ENCODE measurements at regions not wholly inside any gene's neighbourhood (a gene's known extent, or its start where the extent isn't known, plus 50 kb on each side); places are given as distances from the start of the nearest gene placed in this dataset.

- intact Hi-C loops (cut with micrococcal nuclease; ENCODE audit: unreplicated experiment): no loop called here
- no peak overlapping the region for H3K27ac Mint-ChIP-seq (ENCODE audit: unreplicated experiment)
Observed at GRCh38 chr7:423312-424260, 96.1 kb downstream of the PDGFA start.

DNA sequence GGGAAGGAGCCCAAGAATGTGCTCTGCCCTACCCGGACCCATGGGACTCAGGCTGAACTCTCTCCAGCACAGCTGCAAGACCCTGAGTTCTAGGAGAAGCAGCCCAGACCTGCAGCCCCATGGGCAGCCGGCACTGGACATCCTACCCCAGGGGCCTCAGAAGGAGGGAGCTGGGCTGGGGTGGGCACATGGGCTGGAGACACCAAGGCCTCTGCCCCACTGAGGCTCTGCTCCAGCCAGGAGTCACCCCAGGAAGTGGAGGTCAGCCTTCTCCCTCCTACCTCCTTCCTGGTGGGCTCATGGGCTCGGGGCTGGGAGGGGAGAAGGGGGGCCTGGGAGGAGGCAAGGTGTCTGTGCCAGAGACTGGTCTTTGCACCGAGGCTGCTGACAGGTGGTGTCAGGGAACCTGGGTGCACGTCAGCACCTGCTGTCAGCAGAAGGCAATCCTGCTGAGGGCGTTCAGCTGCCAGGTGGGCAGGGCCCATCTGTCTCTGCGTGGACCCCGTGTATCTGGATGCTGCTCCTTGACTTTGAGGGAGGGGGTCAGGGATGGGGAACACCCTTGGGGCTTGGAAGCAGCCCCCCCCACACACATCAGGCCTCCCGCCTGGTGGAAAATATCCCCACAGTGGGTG, 95.2 kb downstream of the PDGFA start:
- H3K36me3 Mint-ChIP-seq (ENCODE audit: insufficient read depth, unreplicated experiment): no peaks in the 10 kb centered on the region
- DNase-seq: no peak
- BruUV-seq (replicated peaks): no TSS peak
- H3K27ac Mint-ChIP-seq (ENCODE audit: unreplicated experiment): no peak overlapping the region
- intact Hi-C loops (cut with micrococcal nuclease; ENCODE audit: unreplicated experiment): no loop called here
- no peak overlapping the region for H3K4me3 Mint-ChIP-seq (ENCODE audit: low read depth, unreplicated experiment)
- CTCF ChIA-PET: no interaction called here
- TF ChIP-seq, protein P1, sequence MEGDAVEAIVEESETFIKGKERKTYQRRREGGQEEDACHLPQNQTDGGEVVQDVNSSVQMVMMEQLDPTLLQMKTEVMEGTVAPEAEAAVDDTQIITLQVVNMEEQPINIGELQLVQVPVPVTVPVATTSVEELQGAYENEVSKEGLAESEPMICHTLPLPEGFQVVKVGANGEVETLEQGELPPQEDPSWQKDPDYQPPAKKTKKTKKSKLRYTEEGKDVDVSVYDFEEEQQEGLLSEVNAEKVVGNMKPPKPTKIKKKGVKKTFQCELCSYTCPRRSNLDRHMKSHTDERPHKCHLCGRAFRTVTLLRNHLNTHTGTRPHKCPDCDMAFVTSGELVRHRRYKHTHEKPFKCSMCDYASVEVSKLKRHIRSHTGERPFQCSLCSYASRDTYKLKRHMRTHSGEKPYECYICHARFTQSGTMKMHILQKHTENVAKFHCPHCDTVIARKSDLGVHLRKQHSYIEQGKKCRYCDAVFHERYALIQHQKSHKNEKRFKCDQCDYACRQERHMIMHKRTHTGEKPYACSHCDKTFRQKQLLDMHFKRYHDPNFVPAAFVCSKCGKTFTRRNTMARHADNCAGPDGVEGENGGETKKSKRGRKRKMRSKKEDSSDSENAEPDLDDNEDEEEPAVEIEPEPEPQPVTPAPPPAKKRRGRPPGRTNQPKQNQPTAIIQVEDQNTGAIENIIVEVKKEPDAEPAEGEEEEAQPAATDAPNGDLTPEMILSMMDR (IDR thresholded peaks at IDR 0.05; ENCODE audit: unreplicated experiment): no peak
- H3K4me1 Mint-ChIP-seq (ENCODE audit: low read depth, unreplicated experiment): no peaks in the 10 kb centered on the region
- no peaks in the 10 kb centered on the region for H3K9me3 Mint-ChIP-seq (ENCODE audit: low read depth, unreplicated experiment)
- H3K27me3 Mint-ChIP-seq (ENCODE audit: unreplicated experiment): peaks cover 83% of the 10 kb centered on the region

More at GRCh38 chr7:423312-424260, 96.1 kb downstream of the PDGFA start:
- H3K27me3 Mint-ChIP-seq (ENCODE audit: unreplicated experiment): peaks cover 77% of the 10 kb centered on the region
- no TSS peak for BruUV-seq (replicated peaks)
- no peak for DNase-seq
- no peaks in the 10 kb centered on the region for H3K36me3 Mint-ChIP-seq (ENCODE audit: insufficient read depth, unreplicated experiment)
- no peaks in the 10 kb centered on the region for H3K4me1 Mint-ChIP-seq (ENCODE audit: low read depth, unreplicated experiment)
- TF ChIP-seq, protein P1 (IDR thresholded peaks at IDR 0.05; ENCODE audit: unreplicated experiment): no peak
- CTCF ChIA-PET: no interaction called here
- H3K4me3 Mint-ChIP-seq (ENCODE audit: low read depth, unreplicated experiment): no peak overlapping the region
- no peaks in the 10 kb centered on the region for H3K9me3 Mint-ChIP-seq (ENCODE audit: low read depth, unreplicated experiment)

- TF ChIP-seq, protein P1 (IDR thresholded peaks at IDR 0.05; ENCODE audit: unreplicated experiment): no peak
- CTCF ChIA-PET: no interaction called here
- intact Hi-C loops (cut with micrococcal nuclease; ENCODE audit: unreplicated experiment): no loop called here
- no peaks in the 10 kb centered on the region for H3K4me1 Mint-ChIP-seq (ENCODE audit: low read depth, unreplicated experiment)
- peaks cover 88% of the 10 kb centered on the region for H3K27me3 Mint-ChIP-seq (ENCODE audit: unreplicated experiment)
- no peak overlapping the region for H3K27ac Mint-ChIP-seq (ENCODE audit: unreplicated experiment)
- no TSS peak for BruUV-seq (replicated peaks)
- no peaks in the 10 kb centered on the region for H3K36me3 Mint-ChIP-seq (ENCODE audit: insufficient read depth, unreplicated experiment)
- no peak for DNase-seq
- no peak overlapping the region for H3K4me3 Mint-ChIP-seq (ENCODE audit: low read depth, unreplicated experiment)
- no peaks in the 10 kb centered on the region for H3K9me3 Mint-ChIP-seq (ENCODE audit: low read depth, unreplicated experiment)
Observed at GRCh38 chr7:424961-425793, 94.5 kb downstream of the PDGFA start.

- Mint-ChIP-seq H3K4me3 (ENCODE audit: low read depth, unreplicated experiment) (no peak overlapping the region), H3K36me3 (ENCODE audit: insufficient read depth, unreplicated experiment) (no peaks in the 10 kb centered on the region), H3K9me3 (ENCODE audit: low read depth, unreplicated experiment) (no peaks in the 10 kb centered on the region), H3K4me1 (ENCODE audit: low read depth, unreplicated experiment) (no peaks in the 10 kb centered on the region), H3K27ac (ENCODE audit: unreplicated experiment) (no peak overlapping the region), H3K27me3 (ENCODE audit: unreplicated experiment) (peaks cover 88% of the 10 kb centered on the region)
- no peak for DNase-seq
- BruUV-seq (replicated peaks): no TSS peak
- CTCF ChIA-PET: no interaction called here
- intact Hi-C loops (cut with micrococcal nuclease; ENCODE audit: unreplicated experiment): no loop called here
- TF ChIP-seq, protein P1 (IDR thresholded peaks at IDR 0.05; ENCODE audit: unreplicated experiment): no peak
Observed at GRCh38 chr7:425794-426188, 93.9 kb downstream of the PDGFA start.
